BE2C (cell line): ENCODE measurements at regions not wholly inside any gene's neighbourhood (a gene's known extent, or its start where the extent isn't known, plus 50 kb on each side); places are given as distances from the start of the nearest gene placed in this dataset.

Experiments used
- DNase-seq: peaks from one replicate; pipeline ENCODE4 v3.0.0-alpha.2; 2020
- H3K27me3 ChIP-seq: fragments of 250-450 bp; sonication (Bioruptor Pico); 2 replicates; pipeline ENCODE4 v1.5.1; 2020; ENCODE audit warnings: mild to moderate bottlenecking
- H3K36me3 ChIP-seq: fragments of 250-450 bp; sonication (Bioruptor Pico); 2 replicates; pipeline ENCODE4 v1.5.1; 2020; ENCODE audit warnings: mild to moderate bottlenecking
- H3K4me1 ChIP-seq: fragments of 250-450 bp; sonication (Bioruptor Pico); 2 replicates; pipeline ENCODE4 v1.5.1; 2020
- H3K4me3 ChIP-seq: 2 replicates; pipeline ENCODE4 v1.5.1; 2011; ENCODE audit warnings: low read depth, low read length
- H3K9me3 ChIP-seq: fragments of 250-450 bp; sonication (Bioruptor Pico); 2 replicates; pipeline ENCODE4 v1.5.1; 2020
- TF ChIP-seq, protein P1 (sequence below): IDR thresholded peaks from 2 replicates; pipeline ENCODE4 v1.5.1; 2012; ENCODE audit warnings: mild to moderate bottlenecking, low read depth, low read length

- DNase-seq = no peak
- TF ChIP-seq, protein P1, sequence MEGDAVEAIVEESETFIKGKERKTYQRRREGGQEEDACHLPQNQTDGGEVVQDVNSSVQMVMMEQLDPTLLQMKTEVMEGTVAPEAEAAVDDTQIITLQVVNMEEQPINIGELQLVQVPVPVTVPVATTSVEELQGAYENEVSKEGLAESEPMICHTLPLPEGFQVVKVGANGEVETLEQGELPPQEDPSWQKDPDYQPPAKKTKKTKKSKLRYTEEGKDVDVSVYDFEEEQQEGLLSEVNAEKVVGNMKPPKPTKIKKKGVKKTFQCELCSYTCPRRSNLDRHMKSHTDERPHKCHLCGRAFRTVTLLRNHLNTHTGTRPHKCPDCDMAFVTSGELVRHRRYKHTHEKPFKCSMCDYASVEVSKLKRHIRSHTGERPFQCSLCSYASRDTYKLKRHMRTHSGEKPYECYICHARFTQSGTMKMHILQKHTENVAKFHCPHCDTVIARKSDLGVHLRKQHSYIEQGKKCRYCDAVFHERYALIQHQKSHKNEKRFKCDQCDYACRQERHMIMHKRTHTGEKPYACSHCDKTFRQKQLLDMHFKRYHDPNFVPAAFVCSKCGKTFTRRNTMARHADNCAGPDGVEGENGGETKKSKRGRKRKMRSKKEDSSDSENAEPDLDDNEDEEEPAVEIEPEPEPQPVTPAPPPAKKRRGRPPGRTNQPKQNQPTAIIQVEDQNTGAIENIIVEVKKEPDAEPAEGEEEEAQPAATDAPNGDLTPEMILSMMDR = no peak
- no peaks in the 10 kb centered on the region for H3K4me1 ChIP-seq
Measured at GRCh38 chr2:144328938-144329337, 191.0 kb downstream of the ZEB2 start.

GRCh38 chr2:144326825-144327224, 193.1 kb downstream of the ZEB2 start:
- DNase-seq = no peak
- no peaks in the 10 kb centered on the region for H3K4me1 ChIP-seq
- H3K4me3 ChIP-seq = no peak overlapping the region
- no peaks in the 10 kb centered on the region for H3K27me3 ChIP-seq
- no peaks in the 10 kb centered on the region for H3K36me3 ChIP-seq
- TF ChIP-seq, protein P1 = no peak
- no peaks in the 10 kb centered on the region for H3K9me3 ChIP-seq

More at GRCh38 chr2:144328938-144329337, 191.0 kb downstream of the ZEB2 start:
- Histone ChIP-seq H3K36me3 (no peaks in the 10 kb centered on the region), H3K4me3 (no peak overlapping the region), H3K27me3 (no peaks in the 10 kb centered on the region), H3K9me3 (no peaks in the 10 kb centered on the region)

GRCh38 chr2:144325086-144325485, 194.8 kb downstream of the ZEB2 start:
- no peak for DNase-seq
- H3K27me3 ChIP-seq = no peaks in the 10 kb centered on the region
- H3K36me3 ChIP-seq = no peaks in the 10 kb centered on the region
- H3K9me3 ChIP-seq = no peaks in the 10 kb centered on the region
- H3K4me1 ChIP-seq = no peaks in the 10 kb centered on the region
- no peak overlapping the region for H3K4me3 ChIP-seq
- TF ChIP-seq, protein P1 = no peak

- Histone ChIP-seq H3K4me3 (no peak overlapping the region), H3K27me3 (no peaks in the 10 kb centered on the region), H3K36me3 (no peaks in the 10 kb centered on the region), H3K9me3 (no peaks in the 10 kb centered on the region), H3K4me1 (no peaks in the 10 kb centered on the region)
- no peak for DNase-seq
- TF ChIP-seq, protein P1 = no peak
Measured at GRCh38 chr2:144324446-144325045, 195.4 kb downstream of the ZEB2 start.

GRCh38 chr2:144323946-144324345, 196.0 kb downstream of the ZEB2 start:
- Histone ChIP-seq H3K9me3 (no peaks in the 10 kb centered on the region), H3K36me3 (no peaks in the 10 kb centered on the region), H3K4me3 (no peak overlapping the region), H3K4me1 (no peaks in the 10 kb centered on the region), H3K27me3 (no peaks in the 10 kb centered on the region)
- no peak for DNase-seq
- TF ChIP-seq, protein P1 = no peak

DNA sequence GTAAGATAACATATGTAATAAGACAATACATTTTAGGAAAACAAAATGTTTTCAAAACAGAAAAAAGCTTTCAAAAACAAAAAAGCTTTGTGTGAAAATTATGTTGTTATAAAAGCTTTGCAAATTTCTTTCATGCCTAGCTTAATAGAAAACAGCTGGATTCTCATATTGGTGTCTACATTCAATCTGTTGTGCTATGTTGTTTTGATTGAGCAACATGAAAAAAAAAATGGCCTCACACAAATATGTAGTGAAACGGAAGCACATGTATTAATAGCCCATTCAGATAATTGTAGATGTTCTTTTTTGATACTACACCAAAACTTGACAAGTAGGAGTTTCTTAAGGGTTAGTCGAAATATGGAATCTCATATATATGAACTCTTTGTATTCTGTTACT, 197.5 kb downstream of the ZEB2 start:
- H3K27me3 ChIP-seq = no peaks in the 10 kb centered on the region
- no peaks in the 10 kb centered on the region for H3K36me3 ChIP-seq
- no peaks in the 10 kb centered on the region for H3K9me3 ChIP-seq
- H3K4me3 ChIP-seq = no peak overlapping the region
- no peaks in the 10 kb centered on the region for H3K4me1 ChIP-seq
- TF ChIP-seq, protein P1 = no peak
- no peak for DNase-seq
